ENCODE measurements at regions not wholly inside any gene's neighbourhood (a gene's known extent, or its start where the extent isn't known, plus 50 kb on each side); places are given as distances from the start of the nearest gene placed in this dataset.

- no peak for DNase-seq
These were observed 77.0 kb downstream of the SLC25A47 start for GRCh38 chr14:100400115-100400514.

DNA sequence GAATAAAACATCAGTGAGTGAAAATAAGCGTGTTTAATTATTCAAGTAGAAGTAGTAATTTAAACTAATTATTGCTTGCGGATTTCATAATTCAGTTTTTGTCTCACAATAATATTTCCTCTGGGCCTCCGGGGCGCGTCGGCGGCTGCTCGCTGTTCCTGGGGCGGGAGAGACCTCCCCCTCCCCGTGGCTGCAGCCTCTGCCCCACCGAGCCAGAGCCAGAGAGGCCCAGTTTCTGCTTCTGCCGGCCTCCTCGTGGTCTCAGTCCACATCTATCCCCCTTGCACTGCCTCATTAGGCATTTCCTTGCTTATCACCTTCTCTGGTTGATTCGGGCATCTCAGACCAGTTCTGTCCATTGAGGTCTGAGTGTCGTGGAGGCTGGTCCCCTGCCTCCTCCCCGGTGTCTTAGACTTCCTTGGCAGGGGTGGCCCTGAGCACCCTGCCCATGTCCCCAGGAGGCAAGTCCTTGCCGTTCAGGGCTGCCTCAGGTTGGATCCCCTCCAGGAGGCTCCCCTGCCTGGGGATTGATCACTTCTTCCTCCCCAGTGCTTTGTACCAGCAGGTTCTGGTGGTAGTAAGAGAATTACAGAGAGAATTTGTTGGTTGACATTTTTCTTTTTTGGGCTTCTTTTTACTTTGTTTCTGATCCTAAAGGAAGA is 78.0 kb downstream of the SLC25A47 start:
- DNase-seq, result no peak

- no peak for DNase-seq
These were observed 78.7 kb downstream of the SLC25A47 start for GRCh38 chr14:100401792-100402191.

GRCh38 chr14:100402631-100403030 is 79.5 kb downstream of the SLC25A47 start:
- no peak for DNase-seq

DNA sequence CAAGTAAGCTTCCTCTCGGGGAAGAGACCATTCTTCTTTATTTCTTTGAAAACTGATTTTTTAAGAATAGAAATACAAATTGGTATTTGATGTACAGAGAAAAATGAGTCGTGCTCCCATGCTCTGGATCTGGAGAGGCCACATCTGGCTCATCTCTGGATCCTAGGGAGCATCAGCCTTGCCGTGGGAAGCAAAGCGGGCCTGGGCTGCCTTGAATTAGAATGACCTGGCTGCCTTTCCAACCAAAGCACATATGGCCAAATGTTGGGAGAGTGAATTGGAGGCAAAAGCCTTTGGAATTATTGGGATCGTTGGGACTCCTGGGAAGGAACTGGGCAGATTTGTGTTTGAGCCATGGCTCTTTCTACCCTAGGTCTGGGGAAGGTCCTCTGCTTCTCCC is 80.0 kb downstream of the SLC25A47 start:
- no peak for DNase-seq

GRCh38 chr14:100403802-100404365 is 80.7 kb downstream of the SLC25A47 start:
- DNase-seq, result no peak

DNA sequence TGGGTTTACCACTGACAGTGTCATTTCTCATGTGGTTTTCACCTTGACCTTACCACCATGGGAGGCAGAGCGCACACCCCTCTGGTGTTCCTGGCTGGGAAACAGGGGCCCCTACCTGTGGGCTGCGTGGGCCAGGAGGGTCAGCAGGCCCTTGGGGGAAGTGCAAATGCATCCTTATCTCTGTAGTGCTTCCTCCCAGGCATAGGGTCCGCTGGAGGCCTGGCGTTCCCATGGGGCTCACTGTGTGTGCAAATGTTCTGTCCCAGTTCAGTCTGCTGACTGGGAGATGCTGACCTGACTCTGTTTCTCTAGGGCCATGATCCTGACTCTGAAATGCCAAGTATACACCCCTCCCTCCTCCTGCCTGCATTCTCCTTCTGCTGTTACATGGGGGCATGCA is 81.3 kb downstream of the SLC25A47 start:
- DNase-seq, result no peak

- DNase-seq, result peak; percentile 58
These were observed 82.8 kb downstream of the SLC25A47 start for GRCh38 chr14:100405760-100406455.

DNA sequence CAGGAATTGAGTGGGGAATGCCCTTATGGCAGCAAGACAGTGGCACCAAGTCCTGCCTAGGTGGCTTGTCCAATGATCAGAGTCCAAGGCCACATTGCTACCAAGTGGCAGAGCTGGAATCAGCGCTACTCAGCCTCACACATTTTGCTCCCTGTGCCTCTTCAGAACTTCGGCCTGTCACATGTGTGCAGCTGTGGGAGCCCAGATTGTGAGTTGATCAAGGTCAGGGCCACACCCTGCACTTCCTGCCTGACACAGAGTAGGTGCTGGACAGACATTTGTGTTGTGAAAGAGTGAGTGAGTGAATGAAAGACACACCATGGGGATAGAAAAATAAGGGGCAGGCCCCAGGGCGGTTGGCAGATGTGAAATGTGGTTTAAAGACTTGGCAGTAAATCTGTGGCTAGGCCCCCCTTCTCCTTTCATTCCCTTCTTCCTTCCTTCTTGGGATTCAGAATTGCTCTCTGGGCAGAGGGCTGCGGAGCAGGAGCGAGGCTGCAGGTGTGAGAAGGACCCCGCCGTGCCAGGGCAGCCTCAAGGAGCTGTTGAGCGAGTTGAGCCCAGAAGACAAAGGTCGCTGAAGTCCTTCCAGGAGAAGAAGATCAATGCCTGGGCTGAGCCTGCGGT is 83.5 kb downstream of the SLC25A47 start:
- DNase-seq, result no peak

- no peak for DNase-seq
These were observed 84.4 kb downstream of the SLC25A47 start for GRCh38 chr14:100407376-100408102.

DNA sequence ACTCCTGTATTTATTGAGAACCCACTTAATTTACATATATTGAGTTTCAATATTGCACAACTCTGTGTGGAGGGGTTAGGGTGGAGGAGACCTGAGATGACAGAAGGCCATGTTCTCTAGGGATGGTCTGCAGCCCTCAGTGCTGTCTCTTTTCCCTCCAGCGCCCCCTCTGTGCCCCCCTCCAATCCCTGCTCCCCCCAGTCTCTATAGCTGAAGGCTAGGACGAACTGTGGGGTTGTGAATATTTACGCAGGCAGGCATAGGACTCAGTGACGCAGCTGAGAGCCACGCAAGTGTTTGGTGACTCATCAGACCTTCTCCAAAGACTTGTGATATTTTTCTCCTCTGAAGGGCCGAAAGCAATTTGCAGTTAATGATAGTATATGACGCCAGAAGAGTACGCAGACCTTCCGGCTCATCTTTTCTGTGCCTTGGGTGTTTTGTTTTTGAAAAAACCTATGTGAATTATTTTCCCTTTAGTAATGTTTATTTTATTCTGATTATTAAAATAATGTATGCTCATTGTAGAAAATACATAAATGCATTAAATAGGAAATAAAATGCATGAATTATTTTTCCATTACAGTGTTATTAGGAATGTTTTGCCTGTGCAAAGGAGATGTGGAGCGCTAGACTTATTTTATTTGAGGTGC is 85.3 kb downstream of the SLC25A47 start:
- no peak for DNase-seq

DNA sequence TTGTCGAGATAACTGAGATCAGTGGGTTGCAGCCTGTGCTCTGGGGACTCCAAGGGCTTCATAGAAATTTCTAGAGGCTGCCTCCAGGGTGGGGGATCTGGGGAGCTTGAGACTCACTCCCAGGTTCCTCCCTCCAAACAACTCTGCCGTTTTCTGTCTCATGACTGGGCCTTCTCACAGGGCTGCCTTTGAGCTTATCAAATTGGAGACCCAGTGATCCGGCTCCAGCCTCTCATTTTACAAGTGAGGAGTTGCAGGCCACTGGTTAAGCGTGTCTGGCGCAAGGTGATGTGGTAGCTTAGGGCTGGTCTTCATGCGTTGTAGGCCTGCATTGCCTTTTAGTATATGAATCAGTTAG is 85.8 kb downstream of the SLC25A47 start:
- DNase-seq, result no peak

DNA sequence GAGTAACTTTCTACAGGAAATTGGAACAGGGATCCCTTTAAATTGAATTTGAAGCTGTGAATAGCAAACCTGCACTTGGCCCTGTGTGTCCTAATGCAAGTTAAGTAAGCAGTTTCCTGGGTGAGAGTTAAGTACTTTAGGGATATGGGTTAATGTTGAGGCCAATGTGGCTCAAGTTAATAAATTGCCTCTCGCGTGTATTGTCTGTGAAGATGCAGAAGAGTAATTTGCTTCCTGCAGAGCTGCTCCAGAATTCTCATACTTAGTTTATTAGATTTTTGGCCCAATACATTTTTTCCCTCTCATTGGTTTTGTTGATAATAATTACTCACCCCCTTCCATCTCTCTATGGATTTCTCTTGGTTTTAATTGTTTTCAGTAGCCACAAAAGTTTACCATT is 86.5 kb downstream of the SLC25A47 start:
- no peak for DNase-seq

DNA sequence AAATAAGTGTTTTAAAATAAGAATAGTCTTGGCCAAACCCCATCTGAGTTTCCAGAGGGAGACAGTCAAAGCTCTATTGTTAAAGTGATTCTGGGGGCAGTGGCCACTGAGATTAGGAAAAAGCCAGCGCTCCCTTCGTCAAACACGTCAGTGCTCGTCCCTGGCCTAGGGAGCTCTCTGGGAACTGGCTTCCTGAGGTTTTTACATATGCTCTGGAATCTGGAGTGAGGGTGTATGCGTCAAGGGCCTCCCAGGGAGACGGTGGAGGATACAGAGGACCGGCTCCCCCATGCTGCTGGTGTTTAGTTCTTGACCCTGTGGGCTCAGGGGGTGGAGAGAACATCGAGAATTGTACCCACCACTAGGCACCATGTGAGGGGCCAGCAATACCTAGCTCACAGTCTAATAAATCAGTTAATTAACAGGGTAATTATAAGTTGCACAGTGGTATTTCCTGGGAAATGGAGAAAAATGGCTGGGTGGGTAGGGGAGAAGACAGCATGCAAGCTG is 87.0 kb downstream of the SLC25A47 start:
- no peak for DNase-seq

GRCh38 chr14:100413699-100414098 is 90.6 kb downstream of the SLC25A47 start:
- DNase-seq, result no peak

GRCh38 chr14:100415226-100415625 is 92.1 kb downstream of the SLC25A47 start:
- no peak for DNase-seq

- no peak for DNase-seq
These were observed 93.0 kb downstream of the SLC25A47 start for GRCh38 chr14:100416081-100416680.

DNA sequence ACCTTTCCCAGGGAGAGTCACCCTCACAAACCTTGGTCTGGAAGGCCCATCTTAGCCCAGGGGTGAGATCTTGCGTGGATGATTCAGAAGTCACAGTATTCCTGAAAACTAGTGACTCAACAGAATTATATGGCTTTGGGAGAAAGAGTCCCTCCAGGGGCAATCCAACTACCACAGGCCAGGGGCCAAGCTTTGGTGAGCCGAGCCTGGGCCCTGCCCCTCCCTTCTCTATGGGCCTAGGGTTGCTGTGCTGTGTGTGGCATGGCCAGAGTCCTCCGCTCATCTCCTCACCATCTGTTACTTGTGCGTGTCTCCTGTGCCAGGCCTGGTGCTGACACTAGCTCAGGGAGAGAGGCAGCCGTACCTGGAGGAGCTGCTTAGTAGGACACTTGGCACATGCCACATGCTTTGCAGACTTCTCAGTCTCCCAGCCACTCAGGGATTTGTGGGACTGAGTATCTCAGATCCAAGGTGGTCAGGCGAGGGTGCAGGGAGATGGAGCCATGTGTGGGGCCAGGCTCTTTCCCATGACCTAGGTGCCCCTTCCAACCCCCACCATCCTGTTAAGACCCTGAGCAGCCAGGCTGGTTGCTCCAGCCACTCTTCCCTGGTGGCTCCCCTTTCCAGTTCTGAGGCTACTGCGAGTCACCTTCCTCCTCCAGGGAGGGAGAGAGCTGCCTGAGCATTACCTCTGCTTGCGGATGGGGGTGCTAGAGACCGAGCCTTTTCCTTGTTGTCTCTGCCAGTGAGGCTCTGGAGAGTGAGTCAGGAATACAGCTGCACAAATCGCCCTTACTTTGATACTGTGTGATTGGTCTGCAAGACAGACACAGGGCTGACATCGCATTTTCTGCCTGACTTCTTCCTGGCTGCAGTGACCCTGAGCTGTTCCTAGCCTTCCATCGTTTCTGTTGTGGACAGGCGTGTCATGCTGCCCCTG is 94.1 kb downstream of the SLC25A47 start:
- DNase-seq, result peak; percentile 34

GRCh38 chr14:100419856-100420255 is 96.7 kb downstream of the SLC25A47 start:
- no peak for DNase-seq

- DNase-seq, result no peak
These were observed 98.8 kb downstream of the SLC25A47 start for GRCh38 chr14:100421756-100422470.

Data from NCI-H526 treated with DMSO at 0.1 percent for 48 hours (cell line).